Ovary (tissue), 3 donors: ENCODE measurements at regions not wholly inside any gene's neighbourhood (a gene's known extent, or its start where the extent isn't known, plus 50 kb on each side); places are given as distances from the start of the nearest gene placed in this dataset.
"Not testable (repeated sequence)": the region's sequence is repeated elsewhere in the genome, so short reads cannot be mapped to it uniquely, and the experiment has no call there.

Experiments
- CTCF ChIP-seq, 3 donors: fragments of 450-650 bp in 2 of 3; fragments of 200-600 bp in 1 of 3; IDR thresholded peaks; one replicate each; pipeline versions ENCODE4 v1.5.1 to v1.8.0; 2016 to 2022; ENCODE audit warnings: antibody characterized with exemption in 3 of 3, mild to moderate bottlenecking in 1 of 3
- EP300 ChIP-seq: sonication (generic); formaldehyde crosslinking; IDR thresholded peaks from one replicate; pipeline ENCODE4 v1.6.1; 2017; ENCODE audit warnings: antibody characterized with exemption
- POLR2A ChIP-seq: fragments of 450-650 bp; IDR thresholded peaks from one replicate; pipeline ENCODE4 v1.6.1; 2017; ENCODE audit warnings: antibody characterized with exemption, mild to moderate bottlenecking, moderate library complexity
- donor health status: DM: no; HTN: no; CAD: no.

- not testable (repeated sequence) for TF ChIP-seq CTCF (IDR thresholded peaks at IDR 0.05); POLR2A; EP300
These were observed 197.8 kb upstream of the SLCO3A1 start for GRCh38 chr15:91655563-91656290.
